Ovary (tissue), 7 donors: ENCODE measurements at regions not wholly inside any gene's neighbourhood (a gene's known extent, or its start where the extent isn't known, plus 50 kb on each side); places are given as distances from the start of the nearest gene placed in this dataset.
"Not testable (repeated sequence)": the region's sequence is repeated elsewhere in the genome, so short reads cannot be mapped to it uniquely, and the experiment has no call there.

Experiments
- DNase-seq, 5 donors: peaks; one replicate each; pipeline ENCODE4 v3.0.0-alpha.2; 2019 to 2020
- H3K27ac ChIP-seq, 2 donors: fragments of 200-600 bp; one replicate each; pipeline versions ENCODE4 v1.5.1 to v1.8.0; 2019 to 2022
- H3K27me3 ChIP-seq: fragments of 200-600 bp; one replicate; pipeline ENCODE4 v1.8.0; 2022
- H3K36me3 ChIP-seq: fragments of 200-600 bp; sonication (generic); one replicate; pipeline ENCODE4 v1.5.1; 2019
- H3K4me1 ChIP-seq: one replicate; pipeline ENCODE4 v1.8.1; 2013; ENCODE audit warnings: mild to moderate bottlenecking, moderate library complexity; ENCODE audit not compliant: insufficient read depth
- H3K4me3 ChIP-seq: fragments of 200-600 bp; sonication (generic); one replicate; pipeline ENCODE4 v1.5.1; 2017
- H3K9me3 ChIP-seq, 2 donors: fragments of 200-600 bp in 1 of 2; sonication (generic) in 1 of 2; one replicate each; pipeline versions ENCODE4 v1.5.1 to v1.8.1; 2013 to 2019; ENCODE audit warnings: mild to moderate bottlenecking in 1 of 2, moderate library complexity in 1 of 2
- EP300 ChIP-seq: sonication (generic); formaldehyde crosslinking; IDR thresholded peaks from one replicate; pipeline ENCODE4 v1.6.1; 2017; ENCODE audit warnings: antibody characterized with exemption
- POLR2A ChIP-seq: fragments of 450-650 bp; IDR thresholded peaks from one replicate; pipeline ENCODE4 v1.6.1; 2017; ENCODE audit warnings: antibody characterized with exemption, mild to moderate bottlenecking, moderate library complexity
- WGBS, 3 donors: extraction: QIAGEN DNeasy Blood & Tissue Kit in 1 of 3; methylation state at CpG; one replicate each; pipeline versions ENCODE4 v1.1.5 to v1.1.7; 2013 to 2017; 5-methylcytosine and 5-hydroxymethylcytosine counted together
- intact Hi-C, 4 donors: fragments of 100-400 bp; cut with DNase I; formaldehyde crosslinking; loops; one replicate each; pipeline versions ENCODE4 v1.11.0 to v1.15.1; 2022 to 2023
- TF ChIP-seq, protein P1 (sequence below), 3 donors: fragments of 450-650 bp in 2 of 3; fragments of 200-600 bp in 1 of 3; IDR thresholded peaks; one replicate each; pipeline versions ENCODE4 v1.5.1 to v1.8.0; 2016 to 2022; ENCODE audit warnings: antibody characterized with exemption in 3 of 3, mild to moderate bottlenecking in 1 of 3
- donor health status: DM: no; HTN: no; CAD: no; lungs with moderate emphysema.
- donor health status: DM: no; HTN: no; CAD: no.
- donor health status: Bipolar disorder and iron deficiency.
- donor health status: DM: no; HTN: no; CAD: no.
- donor health status: DM: yes; HTN: yes; CAD: no.

DNA sequence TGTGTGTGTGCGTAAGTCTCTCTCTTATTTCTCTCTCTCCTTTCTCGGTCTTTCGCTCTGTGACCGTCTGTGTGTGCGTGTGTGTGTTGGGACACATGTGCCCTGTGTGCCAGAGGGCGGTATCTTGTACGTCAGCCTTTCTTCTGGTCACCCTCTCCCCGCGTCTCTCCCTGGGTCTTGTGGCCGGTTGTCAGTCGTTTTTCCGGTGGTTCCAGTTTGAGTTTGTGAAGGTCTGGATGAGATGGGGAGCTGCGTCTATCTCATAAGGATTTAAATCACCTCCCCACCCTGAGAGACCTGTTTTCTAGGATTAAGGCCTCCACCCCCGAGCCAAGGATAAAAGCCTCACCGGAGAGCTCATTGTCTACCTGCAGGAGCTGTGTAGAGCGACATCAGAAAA lies 295.5 kb upstream of the ZNF337 start:
- no peak overlapping the region for H3K4me3 ChIP-seq
- TF ChIP-seq POLR2A (no peak), EP300 (no peak)
- TF ChIP-seq, protein P1, sequence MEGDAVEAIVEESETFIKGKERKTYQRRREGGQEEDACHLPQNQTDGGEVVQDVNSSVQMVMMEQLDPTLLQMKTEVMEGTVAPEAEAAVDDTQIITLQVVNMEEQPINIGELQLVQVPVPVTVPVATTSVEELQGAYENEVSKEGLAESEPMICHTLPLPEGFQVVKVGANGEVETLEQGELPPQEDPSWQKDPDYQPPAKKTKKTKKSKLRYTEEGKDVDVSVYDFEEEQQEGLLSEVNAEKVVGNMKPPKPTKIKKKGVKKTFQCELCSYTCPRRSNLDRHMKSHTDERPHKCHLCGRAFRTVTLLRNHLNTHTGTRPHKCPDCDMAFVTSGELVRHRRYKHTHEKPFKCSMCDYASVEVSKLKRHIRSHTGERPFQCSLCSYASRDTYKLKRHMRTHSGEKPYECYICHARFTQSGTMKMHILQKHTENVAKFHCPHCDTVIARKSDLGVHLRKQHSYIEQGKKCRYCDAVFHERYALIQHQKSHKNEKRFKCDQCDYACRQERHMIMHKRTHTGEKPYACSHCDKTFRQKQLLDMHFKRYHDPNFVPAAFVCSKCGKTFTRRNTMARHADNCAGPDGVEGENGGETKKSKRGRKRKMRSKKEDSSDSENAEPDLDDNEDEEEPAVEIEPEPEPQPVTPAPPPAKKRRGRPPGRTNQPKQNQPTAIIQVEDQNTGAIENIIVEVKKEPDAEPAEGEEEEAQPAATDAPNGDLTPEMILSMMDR (IDR thresholded peaks at IDR 0.05): no peak
- WGBS, 3 donors: 86 to 90% (median 88%) methylated on average over 16 of the region's 16 CpGs

DNA sequence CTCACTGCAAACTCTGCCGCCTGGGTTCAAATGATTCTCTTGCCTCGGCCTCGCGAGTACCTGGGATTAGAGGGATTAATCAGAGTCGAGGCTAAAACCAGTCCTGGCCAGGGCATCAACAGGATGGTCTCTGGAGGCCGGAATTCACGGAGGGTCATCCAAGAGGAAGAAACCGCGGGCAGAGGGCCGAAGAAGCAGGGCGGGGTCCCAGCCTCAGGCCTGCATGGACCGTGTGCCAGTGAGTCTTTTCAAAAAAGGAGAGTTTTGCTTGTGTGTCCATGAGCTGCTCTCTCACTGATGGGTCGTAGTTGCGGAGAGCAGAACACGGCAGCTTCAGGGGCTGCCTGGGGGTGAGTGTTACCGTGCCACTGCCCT lies 295.1 kb upstream of the ZNF337 start:
- peaks cover 3% of the 10 kb centered on the region for H3K4me1 ChIP-seq
- H3K9me3 ChIP-seq: no peaks in the 10 kb centered on the region
- TF ChIP-seq, protein P1 (IDR thresholded peaks at IDR 0.05): no peak
- TF ChIP-seq EP300 (no peak), POLR2A (no peak)
- H3K4me3 ChIP-seq: no peak overlapping the region
- 90 to 95% (median 92%) methylated on average over 16 of the region's 16 CpGs for WGBS, 3 donors
- H3K27ac ChIP-seq: no peak overlapping the region
- no peaks in the 10 kb centered on the region for H3K27me3 ChIP-seq
- H3K36me3 ChIP-seq: no peaks in the 10 kb centered on the region
- DNase-seq: no peak
- intact Hi-C loops: no loop called here

More for the DNA sequence above, 295.5 kb upstream of the ZNF337 start:
- Histone ChIP-seq H3K9me3 (no peaks in the 10 kb centered on the region), H3K27me3 (no peaks in the 10 kb centered on the region), H3K36me3 (no peaks in the 10 kb centered on the region), H3K27ac (no peak overlapping the region), H3K4me1 (peaks cover 2% of the 10 kb centered on the region)
- intact Hi-C loops: no loop called here
- no peak for DNase-seq

DNA sequence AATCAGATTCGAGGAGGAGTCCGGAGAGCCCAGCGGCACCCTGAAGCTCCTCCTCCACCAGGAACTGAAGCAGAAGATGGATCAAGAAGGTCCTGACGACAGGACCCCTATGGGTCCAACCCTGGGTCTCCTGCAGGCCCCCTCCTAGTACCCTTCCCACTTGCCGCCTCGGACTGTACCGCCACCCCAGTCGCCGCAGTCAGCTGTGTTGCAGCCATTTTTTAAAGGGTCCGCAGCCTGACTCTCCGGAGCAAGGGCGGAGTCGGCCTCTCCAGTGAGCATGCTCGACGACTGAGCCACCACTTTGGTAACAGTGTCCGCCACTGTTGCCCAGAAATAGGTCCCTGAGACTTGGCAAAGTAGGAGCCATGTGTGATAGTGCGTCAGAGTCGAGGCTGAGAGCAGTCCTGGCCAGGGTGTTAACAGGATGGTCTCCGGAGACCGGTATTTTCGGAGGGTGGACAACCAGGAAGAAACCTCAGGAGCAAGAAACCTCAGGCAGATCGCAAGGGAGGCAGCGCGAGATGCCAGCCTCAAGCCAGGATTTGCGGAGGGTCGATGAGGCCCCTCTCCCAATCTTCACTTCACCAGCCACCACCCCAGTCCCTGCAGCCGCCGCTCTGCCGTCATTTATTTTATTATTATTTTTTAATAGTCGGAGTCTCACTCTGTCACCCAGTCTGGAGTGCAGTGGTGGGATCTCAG lies 294.6 kb upstream of the ZNF337 start:
- no peak for DNase-seq
- Histone ChIP-seq H3K27me3 (no peaks in the 10 kb centered on the region), H3K4me3 (no peak overlapping the region), H3K4me1 (peaks cover 3% of the 10 kb centered on the region), H3K27ac (no peak overlapping the region), H3K36me3 (no peaks in the 10 kb centered on the region), H3K9me3 (no peaks in the 10 kb centered on the region)
- intact Hi-C loops: no loop called here
- no peak for TF ChIP-seq EP300
- WGBS, 3 donors: 95 to 96% (median 95%) methylated on average over 30 of the region's 30 CpGs

DNA sequence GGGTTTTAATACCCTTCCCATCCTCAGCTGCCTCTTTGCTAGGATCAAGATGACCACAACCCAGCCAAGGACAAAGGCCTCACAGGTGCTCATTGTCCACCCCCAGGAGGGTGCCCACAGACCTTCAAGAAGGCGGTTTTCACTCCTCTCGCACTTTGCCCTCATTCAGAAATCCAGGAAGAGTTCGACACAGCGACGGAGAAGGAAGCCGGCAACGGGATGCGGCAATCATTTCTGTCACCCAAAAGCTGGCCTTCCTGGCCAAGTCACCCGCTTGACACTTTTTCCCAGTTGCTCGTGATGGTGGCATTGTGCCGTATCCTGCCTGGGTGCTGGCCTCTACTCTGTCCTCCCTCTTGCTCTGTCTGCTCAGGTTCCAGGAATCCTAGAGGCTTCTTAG lies 293.0 kb upstream of the ZNF337 start:
- intact Hi-C loops, H3K27me3 ChIP-seq, DNase-seq, H3K4me1 ChIP-seq, H3K27ac ChIP-seq, H3K4me3 ChIP-seq, H3K36me3 ChIP-seq, H3K9me3 ChIP-seq: not testable (repeated sequence)
- 95 to 96% (median 95%) methylated on average over 11 of the region's 11 CpGs for WGBS, 3 donors

DNA sequence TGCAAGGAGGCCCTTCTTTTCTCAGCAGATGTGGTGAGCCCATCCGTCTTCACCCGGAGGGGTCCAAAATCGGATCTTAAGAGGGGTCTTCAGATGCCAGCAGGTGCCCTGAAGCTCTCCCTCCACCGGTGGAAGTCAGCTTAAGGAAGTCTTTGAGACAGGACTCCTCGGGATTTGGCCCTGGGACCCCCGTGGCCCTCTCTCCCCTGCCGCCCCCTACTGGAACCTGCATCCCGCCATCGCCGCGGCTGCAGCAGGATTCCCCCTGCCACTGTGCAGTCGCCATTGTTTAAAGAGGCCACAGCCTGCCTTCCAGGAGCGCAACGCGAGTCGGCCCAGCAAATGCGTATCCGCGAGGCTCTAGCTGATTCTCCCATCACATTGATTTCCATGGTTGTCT lies 292.5 kb upstream of the ZNF337 start:
- TF ChIP-seq, protein P1 (IDR thresholded peaks at IDR 0.05): no peak
- TF ChIP-seq EP300 (no peak), POLR2A (no peak)
- intact Hi-C loops: no loop called here
- Histone ChIP-seq H3K36me3 (no peaks in the 10 kb centered on the region), H3K27me3 (no peaks in the 10 kb centered on the region), H3K4me3 (no peak overlapping the region), H3K9me3 (no peaks in the 10 kb centered on the region), H3K27ac (no peak overlapping the region), H3K4me1 (peaks cover 3% of the 10 kb centered on the region)
- WGBS, 3 donors: 93 to 98% (median 96%) methylated on average over 19 of the region's 19 CpGs
- no peak for DNase-seq

DNA sequence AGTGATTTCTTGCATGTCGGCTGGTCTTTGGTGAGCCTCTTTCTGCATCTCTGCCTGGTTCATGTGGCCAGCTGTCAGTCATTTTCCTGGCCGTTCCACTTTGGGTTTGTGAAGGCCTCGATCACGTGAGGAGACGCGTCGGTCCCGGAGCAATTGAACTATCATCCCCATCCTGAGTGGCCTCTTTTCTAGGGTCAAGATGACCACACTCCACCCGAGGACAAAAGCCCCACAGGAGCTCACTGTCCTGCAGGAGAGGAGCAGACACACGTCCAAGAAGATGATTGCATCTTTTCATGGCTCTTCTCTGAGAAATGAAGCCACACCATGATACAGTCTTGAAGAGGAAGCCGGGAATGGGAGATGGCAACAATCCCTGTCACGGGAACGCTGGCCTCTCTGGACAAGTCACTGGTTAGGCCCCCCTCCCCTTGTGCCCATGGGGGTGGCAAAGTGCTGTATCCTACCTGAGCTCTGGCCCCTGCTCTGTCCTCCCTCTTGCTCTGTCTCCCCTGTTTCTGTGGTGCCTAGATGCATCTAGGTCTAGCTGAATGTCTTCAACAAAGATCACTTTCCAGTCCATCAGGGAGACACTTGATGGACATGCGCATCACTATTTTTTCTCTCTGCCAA lies 291.4 kb upstream of the ZNF337 start:
- intact Hi-C loops: not testable (repeated sequence)

More for the DNA sequence above, 291.4 kb upstream of the ZNF337 start:
- 89 to 94% (median 90%) methylated on average over 14 of the region's 14 CpGs for WGBS, 3 donors
- H3K36me3 ChIP-seq, H3K27ac ChIP-seq, H3K27me3 ChIP-seq, H3K4me1 ChIP-seq, DNase-seq, H3K4me3 ChIP-seq, H3K9me3 ChIP-seq: not testable (repeated sequence)
